Stomach (tissue), 4 donors: ENCODE measurements at regions not wholly inside any gene's neighbourhood (a gene's known extent, or its start where the extent isn't known, plus 50 kb on each side); places are given as distances from the start of the nearest gene placed in this dataset.

Source experiments
- CTCF ChIP-seq, 7 experiments: fragments of 450-650 bp in 4 of 7; fragments of 200-600 bp in 3 of 7; sonication (generic) in 3 of 7; IDR thresholded peaks; one replicate each; pipeline ENCODE4 v1.5.1; 2016 to 2019; ENCODE audit warnings: antibody characterized with exemption in 7 of 7, control low read depth in 2 of 7, mild to moderate bottlenecking in 1 of 7
- EP300 ChIP-seq: sonication (generic); formaldehyde crosslinking; IDR thresholded peaks from one replicate; pipeline ENCODE4 v1.6.1; 2017; ENCODE audit warnings: antibody characterized with exemption
- POLR2A ChIP-seq, 4 donors: fragments of 450-650 bp; IDR thresholded peaks; one replicate each; pipeline ENCODE4 v1.6.1; 2016; ENCODE audit warnings: antibody characterized with exemption in 4 of 4, control low read depth in 2 of 4, mild to moderate bottlenecking in 1 of 4, moderate library complexity in 1 of 4
- POLR2AphosphoS5 ChIP-seq, 3 donors: sonication (generic); formaldehyde crosslinking; IDR thresholded peaks; one replicate each; pipeline ENCODE4 v1.6.1; 2016; ENCODE audit warnings: antibody characterized with exemption in 3 of 3

GRCh38 chr4:167614866-167615265 is 380.6 kb upstream of the SPOCK3 start:
- no peak for TF ChIP-seq CTCF (IDR thresholded peaks at IDR 0.05)
- no peak for TF ChIP-seq POLR2AphosphoS5 (IDR thresholded peaks at IDR 0.05)
- no peak for TF ChIP-seq POLR2A (IDR thresholded peaks at IDR 0.05)
- TF ChIP-seq EP300, result no peak
